A549 (cell line): ENCODE measurements at regions not wholly inside any gene's neighbourhood (a gene's known extent, or its start where the extent isn't known, plus 50 kb on each side); places are given as distances from the start of the nearest gene placed in this dataset.

Experiments
- ELK1 ChIP-seq: fragments of 150-350 bp; IDR thresholded peaks from 2 replicates; pipeline ENCODE4 v1.6.1; 2014; ENCODE audit warnings: low read depth, mild to moderate bottlenecking, low read length
- MYC ChIP-seq: IDR thresholded peaks from 2 replicates; pipeline ENCODE4 v1.6.1; 2012; ENCODE audit warnings: mild to moderate bottlenecking, inconsistent platforms, low read length, improper control_type of control experiment, borderline replicate concordance
- TF ChIP-seq, protein P1 (sequence below): fragments of >200 bp; sonication (Bioruptor Twin); formaldehyde crosslinking; IDR thresholded peaks from 3 replicates; pipeline ENCODE4 v1.5.1; 2016

DNA sequence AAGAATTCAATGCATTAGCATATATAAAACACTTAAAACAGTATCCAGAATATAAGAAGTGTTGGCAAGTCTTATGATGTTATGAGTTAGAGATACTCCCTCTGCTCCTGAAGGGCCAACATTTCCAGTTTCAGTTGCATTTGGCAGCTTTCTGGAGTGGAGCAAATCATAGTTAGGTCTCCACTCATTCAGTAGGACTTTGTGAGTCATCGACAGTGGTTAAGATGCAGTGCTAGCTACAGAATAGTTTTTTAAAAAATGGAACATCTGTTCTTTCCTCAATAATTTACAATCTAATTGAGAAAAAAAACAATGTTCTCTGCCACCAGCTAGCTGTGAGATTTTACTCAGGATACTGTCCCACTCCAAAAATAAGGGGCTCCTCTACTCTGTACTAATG, 389.1 kb downstream of the HLX start:
- TF ChIP-seq, protein P1, sequence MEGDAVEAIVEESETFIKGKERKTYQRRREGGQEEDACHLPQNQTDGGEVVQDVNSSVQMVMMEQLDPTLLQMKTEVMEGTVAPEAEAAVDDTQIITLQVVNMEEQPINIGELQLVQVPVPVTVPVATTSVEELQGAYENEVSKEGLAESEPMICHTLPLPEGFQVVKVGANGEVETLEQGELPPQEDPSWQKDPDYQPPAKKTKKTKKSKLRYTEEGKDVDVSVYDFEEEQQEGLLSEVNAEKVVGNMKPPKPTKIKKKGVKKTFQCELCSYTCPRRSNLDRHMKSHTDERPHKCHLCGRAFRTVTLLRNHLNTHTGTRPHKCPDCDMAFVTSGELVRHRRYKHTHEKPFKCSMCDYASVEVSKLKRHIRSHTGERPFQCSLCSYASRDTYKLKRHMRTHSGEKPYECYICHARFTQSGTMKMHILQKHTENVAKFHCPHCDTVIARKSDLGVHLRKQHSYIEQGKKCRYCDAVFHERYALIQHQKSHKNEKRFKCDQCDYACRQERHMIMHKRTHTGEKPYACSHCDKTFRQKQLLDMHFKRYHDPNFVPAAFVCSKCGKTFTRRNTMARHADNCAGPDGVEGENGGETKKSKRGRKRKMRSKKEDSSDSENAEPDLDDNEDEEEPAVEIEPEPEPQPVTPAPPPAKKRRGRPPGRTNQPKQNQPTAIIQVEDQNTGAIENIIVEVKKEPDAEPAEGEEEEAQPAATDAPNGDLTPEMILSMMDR, result no peak
- TF ChIP-seq ELK1 (no peak), MYC (no peak)
